Activated CD4-positive, alpha-beta memory T cell treated with anti-CD3 and anti-CD28 coated beads, Interleukin-2, amount 10 ng/mL, durations not matched to agents 7 days and 5 days (primary cell): ENCODE measurements at regions not wholly inside any gene's neighbourhood (a gene's known extent, or its start where the extent isn't known, plus 50 kb on each side); places are given as distances from the start of the nearest gene placed in this dataset.
"Not testable (repeated sequence)": the region's sequence is repeated elsewhere in the genome, so short reads cannot be mapped to it uniquely, and the experiment has no call there.

ENCODE experiments used
- CTCF ChIA-PET: fragments of 350-600 bp; sonication (Branson Sonifier 250); formaldehyde crosslinking; loops from one replicate; lab custom pipeline; 2021; ENCODE audit warnings: antibody characterized with exemption, inconsistent platforms; lab: Charles Lee
- POLR2A ChIA-PET: fragments of 350-600 bp; sonication (Branson Sonifier 250); formaldehyde crosslinking; loops from one replicate; lab custom pipeline; 2021; ENCODE audit warnings: antibody characterized with exemption; lab: Charles Lee
- DNase-seq: peaks from one replicate; pipeline ENCODE4 v3.0.0-alpha.2; 2020
- H3K27ac Mint-ChIP-seq: one replicate; pipeline ENCODE4 v1.8.0; 2021; ENCODE audit warnings: mild to moderate bottlenecking, mixed read lengths
- H3K27me3 Mint-ChIP-seq: one replicate; pipeline ENCODE4 v1.8.0; 2021; ENCODE audit warnings: mixed read lengths
- H3K36me3 Mint-ChIP-seq: one replicate; pipeline ENCODE4 v1.8.0; 2021; ENCODE audit warnings: low read depth, mixed read lengths
- H3K4me1 Mint-ChIP-seq: one replicate; pipeline ENCODE4 v1.8.0; 2021; ENCODE audit warnings: mixed read lengths
- H3K4me3 Mint-ChIP-seq: one replicate; pipeline ENCODE4 v1.8.0; 2021; ENCODE audit warnings: mild to moderate bottlenecking, mixed read lengths
- H3K9me3 Mint-ChIP-seq: one replicate; pipeline ENCODE4 v1.8.0; 2021; ENCODE audit warnings: mixed read lengths

GRCh38 chr5:102154791-102155605, 141.1 kb downstream of the SLCO4C1 start:
- H3K36me3 Mint-ChIP-seq, H3K4me1 Mint-ChIP-seq, H3K27me3 Mint-ChIP-seq, POLR2A ChIA-PET, H3K27ac Mint-ChIP-seq, H3K9me3 Mint-ChIP-seq, CTCF ChIA-PET: not testable (repeated sequence)
- peak overlapping the region; percentile 49 for H3K4me3 Mint-ChIP-seq
- peak; percentile 16 for DNase-seq

GRCh38 chr5:102154291-102154690, 141.8 kb downstream of the SLCO4C1 start:
- ChIA-PET CTCF (no interaction called here), POLR2A (no interaction called here)
- Mint-ChIP-seq H3K36me3 (no peaks in the 10 kb centered on the region), H3K9me3 (peaks cover 3% of the 10 kb centered on the region), H3K4me1 (no peaks in the 10 kb centered on the region), H3K4me3 (peak overlapping the region; percentile 49), H3K27me3 (no peaks in the 10 kb centered on the region), H3K27ac (no peak overlapping the region)
- no peak for DNase-seq

GRCh38 chr5:102153003-102153759, 142.9 kb downstream of the SLCO4C1 start:
- no peaks in the 10 kb centered on the region for H3K27me3 Mint-ChIP-seq
- ChIA-PET CTCF (no interaction called here), POLR2A (interaction anchor here (1.0 kb wide), 1 partner anchor 13 kb away, joined by 3 read pairs; no protein-coding TSS in a partner anchor)
- no peaks in the 10 kb centered on the region for H3K4me1 Mint-ChIP-seq
- DNase-seq = no peak
- no peaks in the 10 kb centered on the region for H3K36me3 Mint-ChIP-seq
- no peak overlapping the region for H3K27ac Mint-ChIP-seq
- no peak overlapping the region for H3K4me3 Mint-ChIP-seq
- peaks cover 3% of the 10 kb centered on the region for H3K9me3 Mint-ChIP-seq

GRCh38 chr5:102139029-102139428, 157.1 kb downstream of the SLCO4C1 start:
- POLR2A ChIA-PET = no interaction called here
- CTCF ChIA-PET = no interaction called here
- H3K4me1 Mint-ChIP-seq = no peaks in the 10 kb centered on the region
- no peaks in the 10 kb centered on the region for H3K9me3 Mint-ChIP-seq
- no peaks in the 10 kb centered on the region for H3K27me3 Mint-ChIP-seq
- H3K4me3 Mint-ChIP-seq = no peak overlapping the region
- no peak overlapping the region for H3K27ac Mint-ChIP-seq
- H3K36me3 Mint-ChIP-seq = no peaks in the 10 kb centered on the region
- DNase-seq = no peak

GRCh38 chr5:102138243-102138653, 157.8 kb downstream of the SLCO4C1 start:
- H3K27me3 Mint-ChIP-seq = no peaks in the 10 kb centered on the region
- ChIA-PET CTCF (interaction anchor here (0.7 kb wide), 1 partner anchor 80 kb away, joined by 3 read pairs; no protein-coding TSS in a partner anchor), POLR2A (no interaction called here)
- H3K36me3 Mint-ChIP-seq = no peaks in the 10 kb centered on the region
- H3K4me3 Mint-ChIP-seq = no peak overlapping the region
- DNase-seq = no peak
- no peaks in the 10 kb centered on the region for H3K9me3 Mint-ChIP-seq
- no peak overlapping the region for H3K27ac Mint-ChIP-seq
- no peaks in the 10 kb centered on the region for H3K4me1 Mint-ChIP-seq

- no peak overlapping the region for H3K4me3 Mint-ChIP-seq
- CTCF ChIA-PET = no interaction called here
- H3K27me3 Mint-ChIP-seq = no peaks in the 10 kb centered on the region
- H3K4me1 Mint-ChIP-seq = no peaks in the 10 kb centered on the region
- H3K9me3 Mint-ChIP-seq = peaks cover 2% of the 10 kb centered on the region
- no peak for DNase-seq
- POLR2A ChIA-PET = no interaction called here
- no peaks in the 10 kb centered on the region for H3K36me3 Mint-ChIP-seq
- no peak overlapping the region for H3K27ac Mint-ChIP-seq
Measured at GRCh38 chr5:102130890-102131289, 165.2 kb downstream of the SLCO4C1 start.

- Mint-ChIP-seq H3K9me3 (peaks cover 2% of the 10 kb centered on the region), H3K36me3 (no peaks in the 10 kb centered on the region), H3K4me3 (no peak overlapping the region), H3K27me3 (no peaks in the 10 kb centered on the region), H3K4me1 (no peaks in the 10 kb centered on the region), H3K27ac (no peak overlapping the region)
- CTCF ChIA-PET = no interaction called here
- no peak for DNase-seq
- POLR2A ChIA-PET = no interaction called here
Measured at GRCh38 chr5:102130386-102130785, 165.7 kb downstream of the SLCO4C1 start.

GRCh38 chr5:102119252-102119651, 176.8 kb downstream of the SLCO4C1 start:
- ChIA-PET POLR2A (no interaction called here), CTCF (no interaction called here)
- Mint-ChIP-seq H3K27me3 (no peaks in the 10 kb centered on the region), H3K4me1 (no peaks in the 10 kb centered on the region), H3K27ac (no peak overlapping the region), H3K9me3 (no peaks in the 10 kb centered on the region), H3K4me3 (no peak overlapping the region), H3K36me3 (no peaks in the 10 kb centered on the region)
- no peak for DNase-seq

GRCh38 chr5:102115736-102116135, 180.3 kb downstream of the SLCO4C1 start:
- no peaks in the 10 kb centered on the region for H3K36me3 Mint-ChIP-seq
- no peak overlapping the region for H3K4me3 Mint-ChIP-seq
- no peaks in the 10 kb centered on the region for H3K4me1 Mint-ChIP-seq
- ChIA-PET CTCF (interaction anchor here (0.6 kb wide), 1 partner anchor 852 kb away, joined by 6 read pairs; no protein-coding TSS in a partner anchor), POLR2A (no interaction called here)
- H3K9me3 Mint-ChIP-seq = no peaks in the 10 kb centered on the region
- no peaks in the 10 kb centered on the region for H3K27me3 Mint-ChIP-seq
- DNase-seq = no peak
- H3K27ac Mint-ChIP-seq = no peak overlapping the region

GRCh38 chr5:102114525-102115069, 181.5 kb downstream of the SLCO4C1 start:
- CTCF ChIA-PET = no interaction called here
- no peak for DNase-seq
- Mint-ChIP-seq H3K9me3 (no peaks in the 10 kb centered on the region), H3K4me3 (no peak overlapping the region), H3K36me3 (no peaks in the 10 kb centered on the region), H3K27me3 (no peaks in the 10 kb centered on the region), H3K27ac (no peak overlapping the region), H3K4me1 (no peaks in the 10 kb centered on the region)
- POLR2A ChIA-PET = no interaction called here

GRCh38 chr5:102107865-102108264, 188.2 kb downstream of the SLCO4C1 start:
- POLR2A ChIA-PET = no interaction called here
- Mint-ChIP-seq H3K4me1 (no peaks in the 10 kb centered on the region), H3K27me3 (no peaks in the 10 kb centered on the region), H3K36me3 (no peaks in the 10 kb centered on the region), H3K4me3 (no peak overlapping the region), H3K9me3 (peaks cover 2% of the 10 kb centered on the region), H3K27ac (no peak overlapping the region)
- DNase-seq = no peak
- CTCF ChIA-PET = no interaction called here

- no peak for DNase-seq
- Mint-ChIP-seq H3K36me3 (no peaks in the 10 kb centered on the region), H3K27me3 (no peaks in the 10 kb centered on the region), H3K4me1 (no peaks in the 10 kb centered on the region), H3K27ac (no peak overlapping the region), H3K4me3 (no peak overlapping the region), H3K9me3 (peaks cover 2% of the 10 kb centered on the region)
- ChIA-PET POLR2A (no interaction called here), CTCF (no interaction called here)
Measured at GRCh38 chr5:102106599-102106998, 189.5 kb downstream of the SLCO4C1 start.

GRCh38 chr5:102099766-102100331, 196.2 kb downstream of the SLCO4C1 start:
- Mint-ChIP-seq H3K36me3 (no peaks in the 10 kb centered on the region), H3K4me1 (no peaks in the 10 kb centered on the region), H3K27ac (no peak overlapping the region), H3K4me3 (no peak overlapping the region), H3K27me3 (no peaks in the 10 kb centered on the region), H3K9me3 (no peaks in the 10 kb centered on the region)
- ChIA-PET POLR2A (interaction anchor here (0.6 kb wide), 1 partner anchor 1221 kb away, joined by 3 read pairs; no protein-coding TSS in a partner anchor), CTCF (no interaction called here)
- no peak for DNase-seq
